Adrenal gland (tissue), 9 donors: ENCODE measurements at regions not wholly inside any gene's neighbourhood (a gene's known extent, or its start where the extent isn't known, plus 50 kb on each side); places are given as distances from the start of the nearest gene placed in this dataset.

Source experiments
- DNase-seq, 7 donors: peaks; one replicate each; pipeline ENCODE4 v3.0.0-alpha.2; 2019 to 2020
- H3K27ac ChIP-seq, 5 donors: fragments of 200-600 bp; sonication (generic) in 4 of 5; 1 replicate in 3 of 5; 2 replicates in 2 of 5; pipeline versions ENCODE4 v1.5.1 to v1.8.0; 2016 to 2020; ENCODE audit warnings: mild to moderate bottlenecking in 1 of 5
- H3K27me3 ChIP-seq: fragments of 200-600 bp; 2 replicates; pipeline ENCODE4 v1.8.0; 2021
- H3K36me3 ChIP-seq, 2 donors: fragments of 200-600 bp; replicated peaks in 1 of 2; 1 replicate in 1 of 2; 2 replicates in 1 of 2; pipeline versions ENCODE4 v1.5.1 to v1.8.0; 2018 to 2022
- H3K4me1 ChIP-seq, 2 donors: fragments of 200-600 bp; replicated peaks in 1 of 2; 1 replicate in 1 of 2; 2 replicates in 1 of 2; pipeline versions ENCODE4 v1.5.1 to v1.8.0; 2018 to 2021
- H3K4me3 ChIP-seq, 4 donors: fragments of 200-600 bp; sonication (generic) in 3 of 4; one replicate each; pipeline ENCODE4 v1.5.1; 2016 to 2018
- H3K9me3 ChIP-seq, 3 donors: fragments of 200-600 bp; sonication (generic) in 1 of 3; replicated peaks in 1 of 3; 1 replicate in 2 of 3; 2 replicates in 1 of 3; pipeline versions ENCODE4 v1.5.1 to v1.8.0; 2016 to 2021
- CTCF ChIP-seq, 6 experiments: fragments of 450-650 bp in 4 of 6; fragments of 200-600 bp in 2 of 6; sonication (generic) in 1 of 6; IDR thresholded peaks; 1 replicate in 5 of 6; 2 replicates in 1 of 6; pipeline versions ENCODE4 v1.5.1 to v1.8.0; 2016 to 2021; ENCODE audit warnings: antibody characterized with exemption in 6 of 6, mild to moderate bottlenecking in 2 of 6, moderate library complexity in 1 of 6
- POLR2A ChIP-seq, 2 donors: fragments of 450-650 bp; IDR thresholded peaks; one replicate each; pipeline ENCODE4 v1.6.1; 2017; ENCODE audit warnings: antibody characterized with exemption in 2 of 2, mild to moderate bottlenecking in 2 of 2, moderate library complexity in 1 of 2
- WGBS, 4 donors: extraction: QIAGEN DNeasy Blood & Tissue Kit in 2 of 4; methylation state at CpG; one replicate each; pipeline versions ENCODE4 v1.1.5 to v1.1.7; 2013 to 2017; 5-methylcytosine and 5-hydroxymethylcytosine counted together
- intact Hi-C, 2 donors: fragments of 100-400 bp; cut with DNase I; formaldehyde crosslinking; loops; one replicate each; pipeline versions ENCODE4 v1.14.1 to v1.15.0; 2022 to 2023
- donor health status: healthy with polysubstance abuse.
- donor health status: Bipolar disorder and iron deficiency.
- donor health status: DM: yes; HTN: yes; CAD: no.
- donor health status: DM: no; HTN: no; CAD: no.
- donor health status: DM: no; HTN: no; CAD: no.

DNA sequence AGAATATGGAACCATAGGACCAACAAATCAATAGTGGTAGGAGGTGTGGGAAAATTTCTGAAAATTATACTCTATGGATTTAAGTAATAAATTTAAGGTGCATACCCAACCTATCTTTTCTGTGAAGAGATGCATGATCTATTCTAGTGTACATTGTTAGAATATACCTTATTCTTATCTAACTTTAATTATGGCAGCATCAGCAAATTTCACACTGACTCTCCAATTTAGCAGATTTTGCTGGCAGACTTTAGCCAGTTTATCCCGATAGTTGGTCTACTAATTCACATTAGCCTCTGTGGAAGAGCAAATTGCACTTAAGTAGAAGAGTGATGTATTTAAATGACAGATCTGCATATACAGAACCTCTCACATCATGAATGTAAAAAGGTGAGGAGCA is 400.0 kb downstream of the PLA2G4A start:
- no peaks in the 10 kb centered on the region for H3K36me3 ChIP-seq
- no peaks in the 10 kb centered on the region for H3K27me3 ChIP-seq
- no peaks in the 10 kb centered on the region for H3K9me3 ChIP-seq
- WGBS, 4 donors = 72 to 87% (median 76%) methylated on average over 1 of the region's 1 CpG
- no peaks in the 10 kb centered on the region for H3K4me1 ChIP-seq
- H3K27ac ChIP-seq = no peak overlapping the region
- intact Hi-C loops = no loop called here
- H3K4me3 ChIP-seq = no peak overlapping the region
- TF ChIP-seq CTCF (IDR thresholded peaks at IDR 0.05) (no peak), POLR2A (IDR thresholded peaks at IDR 0.05) (no peak)
- DNase-seq = no peak

- Histone ChIP-seq H3K9me3 (no peaks in the 10 kb centered on the region), H3K4me1 (no peaks in the 10 kb centered on the region), H3K4me3 (no peak overlapping the region), H3K27ac (no peak overlapping the region), H3K36me3 (no peaks in the 10 kb centered on the region), H3K27me3 (no peaks in the 10 kb centered on the region)
- intact Hi-C loops = no loop called here
- TF ChIP-seq POLR2A (IDR thresholded peaks at IDR 0.05) (no peak), CTCF (IDR thresholded peaks at IDR 0.05) (no peak)
- DNase-seq = no peak
These were observed 400.7 kb downstream of the PLA2G4A start for GRCh38 chr1:187229496-187229895.

GRCh38 chr1:187234706-187235105 is 406.0 kb downstream of the PLA2G4A start:
- intact Hi-C loops = no loop called here
- no peak overlapping the region for H3K27ac ChIP-seq
- H3K36me3 ChIP-seq = no peaks in the 10 kb centered on the region
- H3K4me3 ChIP-seq = no peak overlapping the region
- TF ChIP-seq POLR2A (IDR thresholded peaks at IDR 0.05) = no peak
- TF ChIP-seq CTCF (IDR thresholded peaks at IDR 0.05) = no peak
- no peak for DNase-seq
- WGBS, 4 donors = 28 to 53% (median 41%) methylated on average over 1 of the region's 1 CpG
- no peaks in the 10 kb centered on the region for H3K27me3 ChIP-seq
- H3K4me1 ChIP-seq = no peaks in the 10 kb centered on the region
- H3K9me3 ChIP-seq = no peaks in the 10 kb centered on the region

DNA sequence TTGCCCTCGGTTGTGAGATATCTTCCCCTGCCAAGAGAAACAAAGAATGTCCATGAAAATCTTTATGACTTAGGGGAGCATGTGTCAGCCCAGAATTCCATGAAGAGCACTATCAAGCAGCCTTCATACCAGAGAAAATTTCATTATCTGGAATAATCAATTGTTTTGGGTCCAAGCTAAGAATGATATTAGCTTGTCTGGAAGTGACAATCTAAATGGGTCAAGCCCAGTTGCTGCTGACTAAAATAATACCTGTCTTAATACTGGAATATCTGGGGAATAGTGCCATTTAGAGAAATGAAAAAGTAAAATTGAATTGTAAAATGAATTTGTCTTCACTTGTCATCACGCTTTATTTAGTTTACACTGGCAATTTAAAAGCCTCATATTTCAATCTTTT is 407.4 kb downstream of the PLA2G4A start:
- no peaks in the 10 kb centered on the region for H3K27me3 ChIP-seq
- H3K4me1 ChIP-seq = no peaks in the 10 kb centered on the region
- 42 to 51% (median 48%) methylated on average over 2 of the region's 2 CpGs for WGBS, 4 donors
- H3K9me3 ChIP-seq = no peaks in the 10 kb centered on the region
- no peak overlapping the region for H3K4me3 ChIP-seq
- no peak for TF ChIP-seq POLR2A (IDR thresholded peaks at IDR 0.05)
- no peak for TF ChIP-seq CTCF (IDR thresholded peaks at IDR 0.05)
- no peak for DNase-seq
- no peak overlapping the region for H3K27ac ChIP-seq
- no peaks in the 10 kb centered on the region for H3K36me3 ChIP-seq
- intact Hi-C loops = no loop called here
